ENCODE measurements at regions not wholly inside any gene's neighbourhood (a gene's known extent, or its start where the extent isn't known, plus 50 kb on each side); places are given as distances from the start of the nearest gene placed in this dataset.
"Not testable (repeated sequence)": the region's sequence is repeated elsewhere in the genome, so short reads cannot be mapped to it uniquely, and the experiment has no call there.

DNA sequence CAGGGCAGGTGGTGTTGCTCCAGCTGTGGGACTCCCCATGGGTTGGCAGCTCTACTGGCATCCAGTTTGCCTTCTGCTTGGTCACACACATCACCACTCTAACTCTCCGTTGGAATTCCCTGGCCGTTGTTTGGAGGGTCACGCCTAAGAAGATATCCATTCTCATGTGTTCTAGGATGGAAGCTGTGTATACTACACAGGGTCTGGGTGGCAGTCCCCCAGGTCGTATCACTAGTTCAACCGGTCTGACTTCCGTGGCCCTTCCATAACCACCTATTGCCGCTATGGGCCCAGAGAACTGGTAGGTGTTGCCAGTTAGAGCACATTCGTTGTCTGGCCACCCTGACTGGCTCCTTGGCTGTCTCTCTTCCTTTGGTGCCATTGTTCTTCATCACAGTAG lies 456.3 kb downstream of the TMEM121 start:
- Mint-ChIP-seq H3K9me3 (ENCODE audit: low read depth) (peaks cover 71% of the 10 kb centered on the region), H3K4me3 (ENCODE audit: unreplicated experiment) (no peak overlapping the region), H3K36me3 (ENCODE audit: low read depth) (no peaks in the 10 kb centered on the region), H3K27me3 (ENCODE audit: low read depth) (no peaks in the 10 kb centered on the region), H3K4me1 (ENCODE audit: low read depth) (no peaks in the 10 kb centered on the region), H3K27ac (ENCODE audit: unreplicated experiment) (no peak overlapping the region)
- no peak for TF ChIP-seq CTCF (IDR thresholded peaks at IDR 0.05)
- no peak for DNase-seq (ENCODE audit: low spot score)

GRCh38 chr14:105986894-105987284 lies 460.5 kb downstream of the TMEM121 start:
- TF ChIP-seq CTCF (IDR thresholded peaks at IDR 0.05) = no peak
- DNase-seq (ENCODE audit: low spot score) = no peak
- peaks cover 51% of the 10 kb centered on the region for H3K9me3 Mint-ChIP-seq (ENCODE audit: low read depth)
- H3K36me3 Mint-ChIP-seq (ENCODE audit: low read depth) = no peaks in the 10 kb centered on the region
- H3K27me3 Mint-ChIP-seq (ENCODE audit: low read depth) = no peaks in the 10 kb centered on the region
- H3K4me3 Mint-ChIP-seq (ENCODE audit: unreplicated experiment) = no peak overlapping the region
- H3K4me1 Mint-ChIP-seq (ENCODE audit: low read depth) = no peaks in the 10 kb centered on the region
- H3K27ac Mint-ChIP-seq (ENCODE audit: unreplicated experiment) = no peak overlapping the region

DNA sequence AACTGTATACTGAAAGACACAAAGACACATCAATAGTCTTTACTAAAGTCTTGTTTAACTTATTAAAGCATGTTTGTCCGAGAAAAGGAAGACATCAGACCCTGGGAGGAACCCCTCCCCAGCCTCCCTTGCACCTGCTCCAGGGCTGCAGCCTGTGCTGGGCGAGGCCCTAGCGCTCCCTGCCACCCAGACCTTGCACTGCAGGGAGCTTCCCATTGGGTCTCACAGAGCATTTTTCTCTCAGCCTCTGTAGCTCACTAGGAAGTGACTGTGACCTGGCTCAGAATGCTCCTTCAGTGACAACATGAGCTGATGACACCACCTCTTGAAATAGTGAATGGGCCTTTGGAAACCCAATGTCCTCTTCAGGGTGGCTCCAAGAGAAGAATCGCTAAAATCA lies 461.2 kb downstream of the TMEM121 start:
- peaks cover 46% of the 10 kb centered on the region for H3K9me3 Mint-ChIP-seq (ENCODE audit: low read depth)
- no peaks in the 10 kb centered on the region for H3K36me3 Mint-ChIP-seq (ENCODE audit: low read depth)
- no peak overlapping the region for H3K4me3 Mint-ChIP-seq (ENCODE audit: unreplicated experiment)
- no peaks in the 10 kb centered on the region for H3K4me1 Mint-ChIP-seq (ENCODE audit: low read depth)
- no peak for TF ChIP-seq CTCF (IDR thresholded peaks at IDR 0.05)
- no peak overlapping the region for H3K27ac Mint-ChIP-seq (ENCODE audit: unreplicated experiment)
- H3K27me3 Mint-ChIP-seq (ENCODE audit: low read depth) = no peaks in the 10 kb centered on the region
- DNase-seq (ENCODE audit: low spot score) = no peak

- no peak for DNase-seq (ENCODE audit: low spot score)
- Mint-ChIP-seq H3K4me3 (ENCODE audit: unreplicated experiment) (no peak overlapping the region), H3K36me3 (ENCODE audit: low read depth) (no peaks in the 10 kb centered on the region), H3K27me3 (ENCODE audit: low read depth) (no peaks in the 10 kb centered on the region), H3K4me1 (ENCODE audit: low read depth) (no peaks in the 10 kb centered on the region), H3K27ac (ENCODE audit: unreplicated experiment) (no peak overlapping the region), H3K9me3 (ENCODE audit: low read depth) (peaks cover 36% of the 10 kb centered on the region)
- no peak for TF ChIP-seq CTCF (IDR thresholded peaks at IDR 0.05)
Measured at GRCh38 chr14:105989566-105990302, 463.4 kb downstream of the TMEM121 start.

DNA sequence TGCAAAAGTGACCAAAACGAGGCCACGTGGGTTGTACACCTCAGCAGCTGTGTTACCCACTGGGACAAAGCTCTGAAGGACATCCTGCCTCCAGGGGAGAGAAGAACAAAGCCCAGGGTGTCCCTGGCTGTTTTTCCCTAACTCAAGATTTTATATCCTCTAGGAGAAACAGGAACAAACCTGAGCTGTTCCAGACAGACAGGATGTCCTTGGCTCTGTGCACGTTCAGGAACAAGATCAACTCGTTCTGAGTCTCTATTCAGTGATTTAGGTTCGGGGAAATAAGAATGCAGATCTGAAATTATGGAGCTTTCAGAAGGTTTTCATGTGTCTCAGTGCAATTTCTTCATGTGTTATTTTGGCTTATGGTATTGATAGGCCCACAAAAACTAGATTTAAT lies 465.3 kb downstream of the TMEM121 start:
- not testable (repeated sequence) for H3K27me3 Mint-ChIP-seq (ENCODE audit: low read depth); H3K27ac Mint-ChIP-seq (ENCODE audit: unreplicated experiment); H3K4me3 Mint-ChIP-seq (ENCODE audit: unreplicated experiment); H3K36me3 Mint-ChIP-seq (ENCODE audit: low read depth); DNase-seq (ENCODE audit: low spot score); H3K4me1 Mint-ChIP-seq (ENCODE audit: low read depth)
- peaks cover 28% of the 10 kb centered on the region for H3K9me3 Mint-ChIP-seq (ENCODE audit: low read depth)

- Mint-ChIP-seq H3K36me3 (ENCODE audit: low read depth) (no peaks in the 10 kb centered on the region), H3K4me3 (ENCODE audit: unreplicated experiment) (no peak overlapping the region), H3K27ac (ENCODE audit: unreplicated experiment) (no peak overlapping the region), H3K27me3 (ENCODE audit: low read depth) (no peaks in the 10 kb centered on the region), H3K4me1 (ENCODE audit: low read depth) (no peaks in the 10 kb centered on the region), H3K9me3 (ENCODE audit: low read depth) (peaks cover 22% of the 10 kb centered on the region)
- DNase-seq (ENCODE audit: low spot score) = no peak
- no peak for TF ChIP-seq CTCF (IDR thresholded peaks at IDR 0.05)
Measured at GRCh38 chr14:105993814-105994213, 467.4 kb downstream of the TMEM121 start.

DNA sequence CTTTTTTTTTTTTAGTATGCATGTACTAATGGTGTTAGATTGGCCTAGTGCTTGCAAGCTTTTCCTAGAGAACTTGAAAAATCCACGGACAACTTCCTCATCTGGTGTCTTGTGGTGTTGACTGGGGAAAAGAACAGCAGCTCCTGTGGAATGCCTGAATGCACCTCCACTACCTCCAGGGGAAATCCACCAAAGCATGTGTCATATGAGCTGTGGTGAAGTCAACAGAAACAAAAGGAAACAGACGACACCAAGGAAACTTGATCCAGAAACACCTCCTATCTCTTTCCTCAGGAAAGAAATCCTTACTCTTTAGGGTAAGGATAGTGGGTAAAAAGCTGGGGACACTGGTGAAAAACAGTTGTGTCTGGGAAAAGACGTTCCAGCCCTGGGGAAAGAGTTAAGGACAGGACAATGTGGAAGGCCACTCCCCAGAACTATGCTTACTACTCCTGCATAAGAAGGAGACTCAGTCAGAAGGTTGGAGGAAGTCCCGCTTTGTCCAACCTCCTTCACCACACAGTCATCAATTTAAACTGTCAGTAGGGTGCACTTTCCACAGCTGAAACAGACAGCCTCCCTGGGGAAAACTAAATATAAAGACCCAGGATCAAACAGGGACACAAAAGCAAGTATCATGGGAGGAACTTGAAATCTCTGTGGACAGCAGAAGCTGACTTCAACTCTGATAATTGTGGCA lies 468.8 kb downstream of the TMEM121 start:
- peaks cover 15% of the 10 kb centered on the region for H3K9me3 Mint-ChIP-seq (ENCODE audit: low read depth)
- H3K27me3 Mint-ChIP-seq (ENCODE audit: low read depth) = not testable (repeated sequence)

GRCh38 chr14:105998597-105998996 lies 472.2 kb downstream of the TMEM121 start:
- not testable (repeated sequence) for H3K4me1 Mint-ChIP-seq (ENCODE audit: low read depth); H3K27ac Mint-ChIP-seq (ENCODE audit: unreplicated experiment); H3K27me3 Mint-ChIP-seq (ENCODE audit: low read depth); H3K9me3 Mint-ChIP-seq (ENCODE audit: low read depth); H3K4me3 Mint-ChIP-seq (ENCODE audit: unreplicated experiment); DNase-seq (ENCODE audit: low spot score); H3K36me3 Mint-ChIP-seq (ENCODE audit: low read depth)

More for the DNA sequence above, 468.8 kb downstream of the TMEM121 start:
- DNase-seq (ENCODE audit: low spot score); H3K4me3 Mint-ChIP-seq (ENCODE audit: unreplicated experiment); H3K27ac Mint-ChIP-seq (ENCODE audit: unreplicated experiment); H3K4me1 Mint-ChIP-seq (ENCODE audit: low read depth); H3K36me3 Mint-ChIP-seq (ENCODE audit: low read depth): not testable (repeated sequence)

Data from chondrocyte (in vitro differentiated cells).